GM19468 (cell line): ENCODE measurements at regions not wholly inside any gene's neighbourhood (a gene's known extent, or its start where the extent isn't known, plus 50 kb on each side); places are given as distances from the start of the nearest gene placed in this dataset.
"Not testable (repeated sequence)": the region's sequence is repeated elsewhere in the genome, so short reads cannot be mapped to it uniquely, and the experiment has no call there.

Source experiments
- ATAC-seq: cut with Tn5 transposase; IDR thresholded peaks from one replicate; pipeline ENCODE4 v1.9.1; 2021; ENCODE audit warnings: mild to moderate bottlenecking, moderate library complexity, moderate number of reproducible peaks; ENCODE audit not compliant: unreplicated experiment; ENCODE audit errors: extremely low read depth

- no peak for ATAC-seq
Observed at GRCh38 chr5:89535411-89535810, 652.4 kb upstream of the MEF2C start.

GRCh38 chr5:89534331-89534730 lies 651.3 kb upstream of the MEF2C start:
- ATAC-seq: no peak

GRCh38 chr5:89524785-89525184 lies 641.8 kb upstream of the MEF2C start:
- ATAC-seq: no peak

- not testable (repeated sequence) for ATAC-seq
Observed at GRCh38 chr5:89523867-89524266, 640.9 kb upstream of the MEF2C start.

- no peak for ATAC-seq
Observed at GRCh38 chr5:89520771-89521170, 637.8 kb upstream of the MEF2C start.

GRCh38 chr5:89513299-89514044 lies 630.5 kb upstream of the MEF2C start:
- ATAC-seq: no peak

- ATAC-seq: no peak
Observed at GRCh38 chr5:89504051-89504450, 621.1 kb upstream of the MEF2C start.

GRCh38 chr5:89499787-89500186 lies 616.8 kb upstream of the MEF2C start:
- no peak for ATAC-seq

GRCh38 chr5:89498699-89499098 lies 615.7 kb upstream of the MEF2C start:
- ATAC-seq: no peak

GRCh38 chr5:89493414-89493813 lies 610.4 kb upstream of the MEF2C start:
- ATAC-seq: no peak

GRCh38 chr5:89484962-89485361 lies 602.0 kb upstream of the MEF2C start:
- no peak for ATAC-seq

- no peak for ATAC-seq
Observed at GRCh38 chr5:89480406-89481007, 597.5 kb upstream of the MEF2C start.

GRCh38 chr5:89478851-89479250 lies 595.9 kb upstream of the MEF2C start:
- ATAC-seq: no peak

GRCh38 chr5:89473196-89473595 lies 590.2 kb upstream of the MEF2C start:
- no peak for ATAC-seq

GRCh38 chr5:89471541-89471940 lies 588.6 kb upstream of the MEF2C start:
- no peak for ATAC-seq

- no peak for ATAC-seq
Observed at GRCh38 chr5:89471115-89471514, 588.1 kb upstream of the MEF2C start.

- no peak for ATAC-seq
Observed at GRCh38 chr5:89470658-89471057, 587.7 kb upstream of the MEF2C start.

GRCh38 chr5:89458332-89458656 lies 575.3 kb upstream of the MEF2C start:
- no peak for ATAC-seq

- no peak for ATAC-seq
Observed at GRCh38 chr5:89457411-89458331, 574.7 kb upstream of the MEF2C start.

- no peak for ATAC-seq
Observed at GRCh38 chr5:89452081-89452480, 569.1 kb upstream of the MEF2C start.

GRCh38 chr5:89451263-89451662 lies 568.3 kb upstream of the MEF2C start:
- no peak for ATAC-seq
